B cell (primary cell): ENCODE measurements at regions not wholly inside any gene's neighbourhood (a gene's known extent, or its start where the extent isn't known, plus 50 kb on each side); places are given as distances from the start of the nearest gene placed in this dataset.

Experiments
- ATAC-seq: fragments of 200-7000 bp; cut with Tn5 transposase; one replicate; pipeline ENCODE4 v1.10.0; 2021; ENCODE audit warnings: low read depth, mild to moderate bottlenecking, moderate number of reproducible peaks, moderate library complexity
- CTCF ChIA-PET: fragments of 350-600 bp; sonication (Branson Sonifier 250); formaldehyde crosslinking; loops from one replicate; lab custom pipeline; 2021; ENCODE audit warnings: antibody characterized with exemption, inconsistent platforms; lab: Charles Lee
- POLR2A ChIA-PET: fragments of 350-600 bp; sonication (Branson Sonifier 250); formaldehyde crosslinking; loops from one replicate; lab custom pipeline; 2021; ENCODE audit warnings: antibody characterized with exemption; lab: Charles Lee
- DNase-seq: peaks from one replicate; pipeline ENCODE4 v3.0.0; 2013
- H2AFZ ChIP-seq: 2 replicates; pipeline ENCODE4 v1.6.1; 2012; ENCODE audit warnings: mild to moderate bottlenecking, low read depth, low read length; ENCODE audit not compliant: insufficient read depth, poor library complexity, severe bottlenecking
- H3K27ac ChIP-seq, 2 donors: 1 replicate in 1 of 2; 2 replicates in 1 of 2; pipeline ENCODE4 v1.5.1; 2012 to 2013; ENCODE audit warnings: low read length in 2 of 2, mild to moderate bottlenecking in 2 of 2, moderate library complexity in 1 of 2
- H3K27me3 ChIP-seq, 4 experiments: fragments of 200-600 bp in 1 of 4; sonication (generic) in 1 of 4; replicated peaks in 1 of 4; 1 replicate in 2 of 4; 2 replicates in 2 of 4; pipeline versions ENCODE4 v1.6.1 to v1.7.0; 2013 to 2016; ENCODE audit warnings: low read length in 3 of 4, mild to moderate bottlenecking in 2 of 4, mixed read lengths in 1 of 4, moderate library complexity in 1 of 4; ENCODE audit not compliant: insufficient read depth in 4 of 4, control insufficient read depth in 3 of 4; ENCODE audit errors: control extremely low read depth in 1 of 4
- H3K36me3 ChIP-seq, 2 experiments: replicated peaks in 1 of 2; 1 replicate in 1 of 2; 2 replicates in 1 of 2; pipeline versions ENCODE4 v1.6.1 to v1.7.1; 2013; ENCODE audit warnings: low read length in 1 of 2; ENCODE audit not compliant: insufficient read depth in 2 of 2, control insufficient read depth in 1 of 2; ENCODE audit errors: control extremely low read depth in 1 of 2, extremely low read depth in 1 of 2
- H3K4me1 ChIP-seq, 2 donors: fragments of 200-600 bp in 1 of 2; sonication (generic) in 1 of 2; 1 replicate in 1 of 2; 2 replicates in 1 of 2; pipeline versions ENCODE4 v1.5.1 to v1.6.1; 2013 to 2017; ENCODE audit warnings: low read length in 2 of 2; ENCODE audit not compliant: control insufficient read depth in 2 of 2, insufficient read depth in 2 of 2
- H3K4me2 ChIP-seq: replicated peaks from 2 replicates; pipeline ENCODE3; 2012; ENCODE audit warnings: mild to moderate bottlenecking, low read depth, low read length; ENCODE audit not compliant: poor library complexity, severe bottlenecking
- H3K4me3 ChIP-seq, 5 experiments: fragments of 200-600 bp in 1 of 5; sonication (generic) in 1 of 5; 1 replicate in 3 of 5; 2 replicates in 2 of 5; pipeline versions ENCODE4 v1.5.1 to v1.7.0; 2011 to 2016; ENCODE audit warnings: low read length in 4 of 5, mild to moderate bottlenecking in 4 of 5, low read depth in 2 of 5, control low read depth in 1 of 5, moderate library complexity in 1 of 5; ENCODE audit not compliant: insufficient read depth in 1 of 5; ENCODE audit errors: control extremely low read depth in 1 of 5, extremely low read depth in 1 of 5
- H3K79me2 ChIP-seq: fragments of 200-600 bp; sonication (generic); one replicate; pipeline ENCODE4 v1.6.0; 2016; ENCODE audit warnings: low read length; ENCODE audit not compliant: control insufficient read depth, insufficient read depth
- H3K9ac ChIP-seq: fragments of 200-600 bp; sonication (generic); 2 replicates; pipeline ENCODE4 v1.6.1; 2017; ENCODE audit warnings: mild to moderate bottlenecking, low read length, moderate library complexity
- H3K9me3 ChIP-seq, 3 donors: one replicate each; pipeline versions ENCODE4 v1.6.1 to v1.7.1; 2013; ENCODE audit warnings: low read length in 2 of 3; ENCODE audit not compliant: control insufficient read depth in 2 of 3, insufficient read depth in 1 of 3; ENCODE audit errors: control extremely low read depth in 1 of 3
- H4K20me1 ChIP-seq: 2 replicates; pipeline ENCODE4 v1.6.0; 2012; ENCODE audit warnings: mild to moderate bottlenecking, low read length; ENCODE audit not compliant: insufficient read depth, control insufficient read depth, poor library complexity, severe bottlenecking
- H3K27ac Mint-ChIP-seq: one replicate; pipeline ENCODE4 v1.8.0; 2021; ENCODE audit warnings: mixed read lengths
- H3K27me3 Mint-ChIP-seq: one replicate; pipeline ENCODE4 v1.8.0; 2021; ENCODE audit warnings: mixed read lengths
- H3K4me1 Mint-ChIP-seq: one replicate; pipeline ENCODE4 v1.8.0; 2021; ENCODE audit warnings: mixed read lengths
- H3K4me3 Mint-ChIP-seq: one replicate; pipeline ENCODE4 v1.8.0; 2021; ENCODE audit warnings: mixed read lengths
- H3K9me3 Mint-ChIP-seq: one replicate; pipeline ENCODE4 v1.8.0; 2022; ENCODE audit warnings: mixed read lengths; ENCODE audit not compliant: insufficient read depth
- CTCF ChIP-seq: fragments of 200-600 bp; IDR thresholded peaks from one replicate; pipeline ENCODE4 v1.8.0; 2022; ENCODE audit warnings: antibody characterized with exemption, mild to moderate bottlenecking
- EZH2 ChIP-seq: IDR thresholded peaks from 2 replicates; pipeline ENCODE4 v1.6.1; 2012; ENCODE audit warnings: borderline replicate concordance, low read depth, mild to moderate bottlenecking, moderate library complexity, low read length; ENCODE audit not compliant: insufficient read depth, poor library complexity, severe bottlenecking
- WGBS: methylation state at CpG from one replicate; pipeline ENCODE4 v1.1.5; 2013; ENCODE audit warnings: missing lambda C conversion rate; ENCODE audit not compliant: insufficient coverage; 5-methylcytosine and 5-hydroxymethylcytosine counted together
- intact Hi-C: fragments of 100-400 bp; cut with micrococcal nuclease; formaldehyde crosslinking; loops from one replicate; pipeline ENCODE4 v1.10.0; 2022

- CTCF ChIA-PET: interaction anchor here (1.4 to 2.4 kb wide), 2 partner anchors 20 to 100 kb away, joined by 4 to 9 read pairs; no protein-coding TSS in a partner anchor
- Histone ChIP-seq H3K36me3 (no peaks in the 10 kb centered on the region), H3K79me2 (no peaks in the 10 kb centered on the region), H3K4me2 (no peak overlapping the region), H3K27ac (no peak overlapping the region), H3K4me3 (no peak overlapping the region), H3K27me3 (no peaks in the 10 kb centered on the region), H3K4me1 (no peaks in the 10 kb centered on the region), H2AFZ (no peak overlapping the region), H4K20me1 (no peaks in the 10 kb centered on the region), H3K9ac (no peak overlapping the region), H3K9me3 (no peaks in the 10 kb centered on the region)
- 90% methylated on average over 4 of the region's 6 CpGs for WGBS
- Mint-ChIP-seq H3K9me3 (no peaks in the 10 kb centered on the region), H3K27ac (no peak overlapping the region), H3K4me3 (no peak overlapping the region), H3K4me1 (peaks cover 6% of the 10 kb centered on the region), H3K27me3 (peaks cover 6% of the 10 kb centered on the region)
- no peak for ATAC-seq
- TF ChIP-seq EZH2: no peak
- TF ChIP-seq CTCF: no peak
- DNase-seq: no peak
- POLR2A ChIA-PET: interaction anchor here (0.6 kb wide), 1 partner anchor 109 kb away, joined by 6 read pairs; no protein-coding TSS in a partner anchor
- intact Hi-C loops: loop anchor here (5.0 kb wide), 1 partner anchor 362 kb away; no protein-coding TSS in a partner anchor
Measured at GRCh38 chr4:73674451-73674919, 54.2 kb upstream of the RASSF6 start.

- H3K36me3 ChIP-seq: no peaks in the 10 kb centered on the region
- WGBS: no CpG with 5 or more reads among the region's 2 CpGs
- no peaks in the 10 kb centered on the region for H4K20me1 ChIP-seq
- TF ChIP-seq EZH2: no peak
- H3K4me1 ChIP-seq: no peaks in the 10 kb centered on the region
- Mint-ChIP-seq H3K9me3 (no peaks in the 10 kb centered on the region), H3K27ac (no peak overlapping the region), H3K4me3 (no peak overlapping the region), H3K27me3 (peaks cover 6% of the 10 kb centered on the region), H3K4me1 (peaks cover 6% of the 10 kb centered on the region)
- H2AFZ ChIP-seq: no peak overlapping the region
- no peak overlapping the region for H3K27ac ChIP-seq
- no peaks in the 10 kb centered on the region for H3K79me2 ChIP-seq
- H3K4me2 ChIP-seq: no peak overlapping the region
- no peak overlapping the region for H3K4me3 ChIP-seq
- ChIA-PET CTCF (interaction anchor here (0.6 to 2.4 kb wide), 3 partner anchors 23 to 513 kb away, joined by 4 to 9 read pairs (median 6); no protein-coding TSS in a partner anchor), POLR2A (no interaction called here)
- no peak overlapping the region for H3K9ac ChIP-seq
- intact Hi-C loops: no loop called here
- DNase-seq (no peak), ATAC-seq (no peak)
- H3K27me3 ChIP-seq: no peaks in the 10 kb centered on the region
- H3K9me3 ChIP-seq: no peaks in the 10 kb centered on the region
Measured at GRCh38 chr4:73675623-73676022, 55.4 kb upstream of the RASSF6 start.
